ENCODE measurements at regions not wholly inside any gene's neighbourhood (a gene's known extent, or its start where the extent isn't known, plus 50 kb on each side); places are given as distances from the start of the nearest gene placed in this dataset.

DNA sequence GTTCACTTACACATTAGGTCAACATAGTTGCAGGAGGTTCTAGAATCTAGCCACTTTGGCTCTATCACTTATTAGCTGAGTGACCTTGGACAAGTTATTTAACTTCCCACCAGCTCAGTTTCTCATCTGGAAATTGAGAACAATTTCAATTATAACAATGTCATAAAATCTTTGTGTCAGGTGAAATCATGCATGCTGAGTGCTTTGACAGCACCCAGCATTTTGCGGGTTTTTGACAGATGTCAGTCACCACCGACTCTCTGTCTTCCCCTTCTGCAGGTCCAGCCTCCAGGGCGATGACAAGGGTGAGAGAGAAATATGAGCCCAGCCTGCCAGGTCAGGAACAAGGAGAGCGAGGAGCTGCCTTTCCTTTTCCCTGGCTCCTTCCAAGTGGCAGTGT is 107.1 kb upstream of the TAS2R1 start:
- no peak for TF ChIP-seq CTCF (optimal IDR thresholded peaks at IDR 0.05 in 1 of 3, IDR thresholded peaks at IDR 0.05 in 1 of 3, conservative IDR thresholded peaks at IDR 0.05 in 1 of 3; ENCODE audit: extremely low read depth in 1 of 3, insufficient read depth in 2 of 3, low read length in 3 of 3)
- no peak for TF ChIP-seq EZH2 (IDR thresholded peaks at IDR 0.05; ENCODE audit: low read length)
